HG03066 (cell line): ENCODE measurements at regions not wholly inside any gene's neighbourhood (a gene's known extent, or its start where the extent isn't known, plus 50 kb on each side); places are given as distances from the start of the nearest gene placed in this dataset.
"Not testable (repeated sequence)": the region's sequence is repeated elsewhere in the genome, so short reads cannot be mapped to it uniquely, and the experiment has no call there.

Experiments used
- ATAC-seq: cut with Tn5 transposase; IDR thresholded peaks from one replicate; pipeline ENCODE4 v1.9.1; 2021; ENCODE audit warnings: low read depth; ENCODE audit not compliant: unreplicated experiment

DNA sequence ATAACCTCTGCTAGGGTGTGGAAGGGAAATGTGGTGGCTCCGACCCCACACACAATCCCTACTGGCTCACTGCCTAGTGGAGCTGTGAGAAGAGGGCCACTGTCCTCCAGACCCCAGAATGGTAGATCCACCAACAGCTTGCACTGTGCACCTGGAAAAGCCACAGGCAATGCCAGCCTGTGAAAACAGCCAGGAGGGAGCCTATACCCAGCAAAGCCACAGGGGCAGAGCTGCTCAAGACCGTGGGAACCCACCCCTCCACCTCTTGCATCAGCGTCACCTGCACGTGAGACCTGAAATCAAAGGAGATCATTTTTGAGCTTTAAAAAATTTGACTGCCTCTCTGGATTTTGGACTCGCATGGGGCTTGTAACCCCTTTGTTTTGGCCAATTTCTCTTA lies 249.0 kb upstream of the CDH2 start:
- ATAC-seq: no peak

GRCh38 chr18:28422577-28422976 lies 245.6 kb upstream of the CDH2 start:
- ATAC-seq: no peak

- not testable (repeated sequence) for ATAC-seq
Observed at GRCh38 chr18:28421950-28422349, 245.0 kb upstream of the CDH2 start.

DNA sequence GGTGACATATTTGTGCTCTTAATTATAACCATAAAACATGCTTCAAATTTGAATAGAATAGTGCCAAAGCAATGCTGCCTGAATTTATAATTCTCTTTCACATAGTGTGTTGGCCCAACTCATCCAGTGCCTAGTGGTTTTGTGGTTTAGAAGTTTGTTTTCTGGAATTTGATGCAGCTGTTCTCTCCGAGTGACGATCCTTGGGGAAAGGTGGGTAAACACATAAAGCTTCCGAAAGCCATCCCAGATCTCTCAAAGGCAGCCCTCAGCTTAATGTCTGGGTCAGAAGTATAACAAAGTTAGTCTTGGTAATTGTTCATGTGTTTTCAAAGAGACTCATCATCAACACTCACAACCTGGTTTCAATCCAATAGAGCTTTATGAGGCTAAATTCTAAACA lies 235.6 kb upstream of the CDH2 start:
- ATAC-seq: no peak

GRCh38 chr18:28411806-28412205 lies 234.9 kb upstream of the CDH2 start:
- no peak for ATAC-seq

DNA sequence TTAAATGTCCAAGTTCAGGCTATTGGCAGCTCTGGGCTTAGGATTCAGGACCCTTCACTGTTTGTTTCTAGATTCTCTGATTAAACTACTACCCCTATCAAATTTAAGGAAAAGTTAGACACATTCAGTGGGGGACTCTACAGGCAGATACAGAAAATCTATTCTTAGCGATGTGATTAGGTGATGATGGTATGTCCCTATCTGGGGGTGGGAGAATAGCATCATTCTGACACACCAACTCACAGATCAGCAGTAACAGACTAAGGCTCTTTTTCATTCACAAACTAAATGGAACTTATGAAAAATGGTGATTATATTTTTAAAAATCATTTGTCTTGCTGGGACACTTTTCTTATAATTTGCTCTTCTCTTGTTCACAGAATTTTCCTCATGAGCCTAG lies 232.9 kb upstream of the CDH2 start:
- no peak for ATAC-seq

DNA sequence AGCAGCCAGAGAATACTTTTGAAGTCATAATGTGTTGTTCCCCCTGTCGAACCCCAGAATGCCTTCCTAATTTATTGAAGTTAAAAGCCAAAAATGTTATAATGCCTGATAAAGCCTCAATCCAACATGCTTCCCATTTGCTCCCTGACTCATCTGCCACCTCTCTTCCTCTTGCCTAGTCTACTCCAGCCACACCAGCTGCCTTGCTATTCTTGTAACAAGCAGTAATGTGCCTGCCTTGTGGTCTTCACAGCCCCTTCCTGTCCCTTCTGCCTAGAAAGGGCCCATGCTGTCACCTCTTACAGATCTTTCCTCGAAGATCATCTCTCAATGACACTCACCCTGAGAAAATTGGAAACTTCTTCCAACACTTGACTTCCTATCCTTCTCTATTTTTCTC lies 231.6 kb upstream of the CDH2 start:
- ATAC-seq: no peak

DNA sequence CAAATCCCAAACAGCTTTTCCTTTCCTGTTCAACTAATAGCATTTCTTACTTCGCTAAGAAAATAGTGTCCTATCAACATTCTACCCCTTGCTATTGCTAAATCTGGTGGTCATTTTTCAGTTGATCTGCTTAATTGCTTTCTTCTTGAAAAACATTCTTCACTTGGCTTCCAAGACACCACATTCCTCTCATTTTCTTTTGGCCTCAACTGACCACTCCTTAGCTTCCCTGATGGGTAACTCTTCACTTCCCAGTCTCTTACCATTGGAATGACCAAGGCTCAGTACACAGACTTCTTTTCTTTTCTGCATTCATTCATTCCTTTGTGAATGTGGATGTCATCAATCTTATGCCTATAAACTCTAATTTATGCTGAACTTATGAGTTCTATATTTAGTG lies 230.8 kb upstream of the CDH2 start:
- no peak for ATAC-seq

- ATAC-seq: no peak
Observed at GRCh38 chr18:28406533-28406932, 229.6 kb upstream of the CDH2 start.

DNA sequence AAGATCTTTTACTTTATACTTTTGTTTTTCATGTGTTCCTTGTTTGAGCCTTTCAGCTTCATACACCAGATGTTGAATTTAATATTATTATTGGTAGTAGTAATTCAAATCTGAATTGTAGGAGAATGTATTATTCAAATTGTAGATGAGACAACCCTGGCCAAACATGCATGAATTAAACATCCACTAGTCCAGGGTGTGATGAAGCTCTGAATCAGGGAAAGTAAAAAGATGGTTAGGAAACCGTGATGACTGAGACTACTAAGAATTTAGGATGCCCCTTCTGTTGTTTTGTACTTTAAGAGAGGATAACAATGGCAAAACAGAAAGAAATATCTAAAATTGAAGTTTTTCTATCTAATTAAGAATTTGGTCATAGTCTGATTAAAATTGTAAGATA lies 227.8 kb upstream of the CDH2 start:
- no peak for ATAC-seq

- no peak for ATAC-seq
Observed at GRCh38 chr18:28399781-28400362, 222.9 kb upstream of the CDH2 start.

DNA sequence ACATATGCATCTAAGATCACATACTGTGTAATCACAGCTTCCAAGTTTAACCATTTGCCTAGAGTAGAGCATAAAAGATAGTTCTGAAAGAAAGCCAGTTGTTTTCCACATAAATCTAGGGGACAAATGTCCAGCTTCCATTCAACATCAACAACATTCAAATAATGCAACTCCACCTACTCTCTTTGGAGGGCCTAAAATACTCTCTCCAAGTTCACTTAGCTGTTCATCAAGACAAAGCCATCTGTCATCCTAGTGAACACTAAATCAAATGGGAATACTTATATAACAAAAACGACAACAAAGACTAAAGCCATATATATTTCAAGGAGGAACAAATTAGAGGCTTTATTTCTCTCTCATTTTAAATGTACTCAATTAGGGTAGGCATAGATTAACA lies 221.5 kb upstream of the CDH2 start:
- ATAC-seq: no peak

DNA sequence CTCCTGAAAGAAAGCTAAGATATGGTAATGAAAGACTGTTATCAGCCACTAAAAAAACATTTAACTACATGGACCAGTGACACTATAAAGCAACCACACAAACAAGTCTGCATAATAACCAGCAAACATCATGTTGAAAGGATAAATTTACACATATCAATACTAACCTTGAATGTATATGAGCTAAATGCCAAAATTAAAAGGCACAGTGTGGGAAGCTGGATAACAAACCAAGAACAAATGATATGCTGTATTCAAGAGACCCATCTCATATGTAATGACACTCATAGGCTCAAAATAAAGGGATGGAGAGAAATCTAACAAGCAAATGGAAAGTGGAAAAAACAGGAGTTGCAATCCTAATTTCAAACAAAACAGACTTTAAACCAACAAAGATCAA lies 213.1 kb upstream of the CDH2 start:
- ATAC-seq: no peak

DNA sequence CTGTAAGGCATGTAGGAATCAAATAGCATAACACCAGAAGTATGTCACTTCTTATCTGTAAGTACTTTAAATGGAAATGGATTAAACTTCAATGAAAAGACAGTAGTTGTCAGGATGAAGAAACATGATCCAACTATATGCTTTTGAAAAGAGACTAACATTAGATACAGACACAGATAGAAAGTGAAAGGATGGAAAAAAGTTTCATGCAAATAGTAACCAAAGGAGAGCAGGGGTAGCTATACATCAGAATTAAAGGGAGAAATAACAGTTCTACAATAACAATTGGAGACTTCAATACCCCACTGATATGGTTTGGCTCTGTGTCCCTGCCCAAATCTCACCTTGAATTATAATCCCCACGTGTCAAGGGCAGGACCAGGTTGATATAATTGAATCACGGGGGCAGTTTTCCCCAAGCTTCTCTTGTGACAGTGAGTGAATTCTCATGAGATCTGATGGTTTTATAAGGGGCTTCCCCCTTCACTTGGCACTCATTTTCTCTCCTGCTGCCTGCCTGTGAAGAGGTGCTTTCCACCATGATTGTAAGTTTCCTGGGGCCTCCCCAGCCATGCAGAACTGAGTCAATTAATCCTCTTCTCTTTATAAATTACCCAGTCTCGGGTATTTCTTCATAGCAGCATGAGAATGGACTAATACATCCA lies 205.4 kb upstream of the CDH2 start:
- ATAC-seq: no peak

DNA sequence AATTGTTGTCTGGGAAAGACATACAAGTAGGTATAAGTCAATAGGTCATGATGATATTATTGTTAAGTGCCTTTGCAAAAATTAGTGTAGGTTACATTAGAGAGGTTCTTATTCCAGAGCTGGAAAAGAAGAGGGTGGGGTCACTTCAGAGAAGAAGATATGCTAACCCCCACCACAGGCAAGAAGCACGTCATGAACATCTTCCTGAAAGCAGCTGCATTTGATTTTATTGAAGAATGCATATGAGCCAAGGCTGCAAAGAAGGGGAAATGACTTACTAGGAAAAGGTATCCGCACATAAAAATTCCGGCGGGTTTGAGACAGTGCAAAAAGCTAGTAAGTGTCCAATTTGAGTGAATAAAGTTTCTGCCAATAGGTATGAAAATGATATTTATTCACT lies 195.3 kb upstream of the CDH2 start:
- ATAC-seq: no peak

- ATAC-seq: no peak
Observed at GRCh38 chr18:28366676-28367075, 189.7 kb upstream of the CDH2 start.

GRCh38 chr18:28365411-28365831 lies 188.5 kb upstream of the CDH2 start:
- no peak for ATAC-seq

DNA sequence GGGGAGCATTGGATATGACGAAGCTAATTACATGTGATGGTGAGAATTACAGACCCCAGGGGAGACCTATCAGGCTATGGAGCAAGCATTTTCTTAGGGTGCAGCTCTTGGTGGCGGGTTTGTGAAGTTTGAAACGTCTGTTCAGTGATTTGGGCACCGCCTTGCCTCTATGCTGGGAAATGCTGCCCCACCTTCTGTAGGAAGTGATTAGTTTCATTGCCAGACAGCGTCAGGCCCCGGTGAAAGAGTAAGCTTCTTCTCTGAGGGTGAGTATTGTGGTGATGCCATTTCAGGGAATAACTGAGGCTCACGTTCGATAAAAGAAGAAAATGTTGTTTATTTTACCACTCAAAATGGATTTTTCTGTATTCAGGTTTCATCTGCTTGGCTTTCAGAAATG lies 186.2 kb upstream of the CDH2 start:
- no peak for ATAC-seq

GRCh38 chr18:28359176-28359575 lies 182.2 kb upstream of the CDH2 start:
- ATAC-seq: no peak

DNA sequence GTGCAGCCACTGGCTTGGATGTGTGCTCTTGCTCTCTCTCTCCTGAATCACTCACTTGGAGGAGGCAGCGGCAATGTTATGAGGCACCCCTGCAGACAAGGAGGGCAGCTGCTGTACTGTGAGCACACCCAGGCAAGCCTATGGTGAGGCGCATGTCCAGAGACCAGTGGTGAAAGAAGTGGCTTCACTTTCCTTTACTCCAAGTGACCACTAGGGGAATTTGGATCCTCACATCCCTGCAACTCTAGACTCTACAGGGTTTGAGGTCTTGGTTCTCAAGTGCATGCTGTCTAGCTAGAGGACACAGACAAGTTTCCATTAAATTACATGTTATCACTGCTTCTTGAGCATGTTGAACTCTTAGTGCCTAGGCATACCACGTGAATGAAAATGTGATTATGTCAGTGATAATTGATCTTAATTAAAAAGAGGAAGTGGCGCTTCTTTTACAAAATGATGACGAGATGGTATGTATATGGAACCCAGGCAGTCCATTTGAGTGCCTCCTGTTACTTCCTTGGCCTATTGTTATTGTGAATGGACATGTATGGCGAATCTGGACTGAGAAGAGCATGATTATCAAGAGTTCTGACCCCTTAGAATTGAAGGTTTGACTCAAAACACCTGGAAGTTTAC lies 181.0 kb upstream of the CDH2 start:
- no peak for ATAC-seq

DNA sequence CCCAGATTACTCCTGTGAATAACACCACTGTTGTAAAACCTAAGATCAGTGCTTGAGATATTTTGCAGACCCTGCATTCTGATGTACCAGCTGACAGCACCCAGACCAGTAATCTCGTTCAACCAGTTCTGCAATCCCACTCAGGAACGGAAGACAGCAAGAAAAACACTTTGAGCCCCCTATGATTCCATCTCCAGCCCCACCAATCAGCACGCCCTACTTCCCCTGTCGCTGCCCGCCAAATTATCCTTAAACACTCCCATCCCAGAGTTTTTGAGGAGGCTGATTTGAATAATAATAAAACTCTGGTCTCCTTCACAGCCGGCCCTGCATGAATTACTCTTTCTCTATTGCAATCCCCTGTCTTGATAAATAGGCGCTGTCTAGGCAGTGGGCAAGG lies 173.9 kb upstream of the CDH2 start:
- ATAC-seq: no peak

GRCh38 chr18:28342231-28342630 lies 165.3 kb upstream of the CDH2 start:
- ATAC-seq: no peak
